ENCODE measurements at regions not wholly inside any gene's neighbourhood (a gene's known extent, or its start where the extent isn't known, plus 50 kb on each side); places are given as distances from the start of the nearest gene placed in this dataset.

- TF ChIP-seq CTCF (conservative IDR thresholded peaks at IDR 0.05) (no peak), ZFX (IDR thresholded peaks at IDR 0.05) (no peak)
Observed at GRCh38 chr9:74373348-74373747, 123.8 kb upstream of the RORB start.

Measured in C4-2B (cell line).